Astrocyte (in vitro differentiated cells and primary cell): ENCODE measurements at regions not wholly inside any gene's neighbourhood (a gene's known extent, or its start where the extent isn't known, plus 50 kb on each side); places are given as distances from the start of the nearest gene placed in this dataset.

Experiments
- DNase-seq: peaks from one replicate; pipeline ENCODE4 v3.0.0-alpha.2; 2010; ENCODE audit warnings: low read depth
- FAIRE-seq: peaks from 2 replicates; lab custom pipeline; 2011; peaks lifted over from hg19 to GRCh38; lab: Jason Lieb, UNC
- H2AFZ ChIP-seq: 2 replicates; pipeline ENCODE4 v1.6.0; 2012; ENCODE audit warnings: low read depth, low read length, inconsistent platforms
- H3K27ac ChIP-seq: 2 replicates; pipeline ENCODE4 v1.5.1; 2011; ENCODE audit warnings: low read depth, low read length, inconsistent platforms
- H3K27me3 ChIP-seq: 2 replicates; pipeline ENCODE4 v1.6.0; 2011; ENCODE audit warnings: low read length, inconsistent platforms; ENCODE audit not compliant: insufficient read depth
- H3K36me3 ChIP-seq: 2 replicates; pipeline ENCODE4 v1.5.1; 2011; ENCODE audit warnings: low read length, inconsistent platforms; ENCODE audit not compliant: insufficient read depth
- H3K4me1 ChIP-seq: 2 replicates; pipeline ENCODE4 v1.5.1; 2011; ENCODE audit warnings: low read length, inconsistent platforms; ENCODE audit not compliant: insufficient read depth
- H3K4me2 ChIP-seq: 2 replicates; pipeline ENCODE4 v1.6.0; 2012; ENCODE audit warnings: low read length, inconsistent platforms
- H3K4me3 ChIP-seq: 2 replicates; pipeline ENCODE4 v1.5.1; 2011; ENCODE audit warnings: low read depth, mild to moderate bottlenecking, low read length, inconsistent platforms; ENCODE audit not compliant: insufficient read depth
- H3K79me2 ChIP-seq: 2 replicates; pipeline ENCODE4 v1.6.0; 2012; ENCODE audit warnings: mild to moderate bottlenecking, low read length, inconsistent platforms; ENCODE audit not compliant: insufficient read depth
- H3K9ac ChIP-seq: 2 replicates; pipeline ENCODE4 v1.6.0; 2012; ENCODE audit warnings: mild to moderate bottlenecking, low read length, inconsistent platforms
- H3K9me3 ChIP-seq: 2 replicates; pipeline ENCODE4 v1.5.1; 2012; ENCODE audit warnings: low read depth, mild to moderate bottlenecking, low read length, inconsistent platforms; ENCODE audit not compliant: insufficient read depth
- H4K20me1 ChIP-seq: 2 replicates; pipeline ENCODE4 v1.6.0; 2012; ENCODE audit warnings: low read length, inconsistent platforms; ENCODE audit not compliant: insufficient read depth
- H3K27ac Mint-ChIP-seq: one replicate; pipeline ENCODE4 v1.8.0; 2021; ENCODE audit warnings: mild to moderate bottlenecking, mixed read lengths; ENCODE audit not compliant: unreplicated experiment
- H3K27me3 Mint-ChIP-seq: one replicate; pipeline ENCODE4 v1.8.0; 2021; ENCODE audit warnings: low read depth, mixed read lengths; ENCODE audit not compliant: unreplicated experiment
- H3K36me3 Mint-ChIP-seq: one replicate; pipeline ENCODE4 v1.8.0; 2021; ENCODE audit warnings: low read depth, mixed read lengths; ENCODE audit not compliant: unreplicated experiment
- H3K4me1 Mint-ChIP-seq: one replicate; pipeline ENCODE4 v1.8.0; 2021; ENCODE audit warnings: low read depth, mixed read lengths; ENCODE audit not compliant: unreplicated experiment
- H3K4me3 Mint-ChIP-seq: one replicate; pipeline ENCODE4 v1.8.0; 2021; ENCODE audit warnings: mild to moderate bottlenecking, moderate library complexity, mixed read lengths; ENCODE audit not compliant: unreplicated experiment
- H3K9me3 Mint-ChIP-seq: one replicate; pipeline ENCODE4 v1.8.0; 2021; ENCODE audit warnings: mild to moderate bottlenecking, mixed read lengths; ENCODE audit not compliant: unreplicated experiment
- EZH2 ChIP-seq: IDR thresholded peaks from 2 replicates; pipeline ENCODE4 v1.6.1; 2012; ENCODE audit warnings: mild to moderate bottlenecking, low read length, inconsistent platforms; ENCODE audit not compliant: insufficient read depth
- TF ChIP-seq, protein P1 (sequence below): IDR thresholded peaks from 2 replicates; pipeline ENCODE4 v1.5.1; 2011; ENCODE audit warnings: low read depth, mild to moderate bottlenecking, inconsistent platforms, low read length, moderate library complexity; ENCODE audit not compliant: insufficient read depth

DNA sequence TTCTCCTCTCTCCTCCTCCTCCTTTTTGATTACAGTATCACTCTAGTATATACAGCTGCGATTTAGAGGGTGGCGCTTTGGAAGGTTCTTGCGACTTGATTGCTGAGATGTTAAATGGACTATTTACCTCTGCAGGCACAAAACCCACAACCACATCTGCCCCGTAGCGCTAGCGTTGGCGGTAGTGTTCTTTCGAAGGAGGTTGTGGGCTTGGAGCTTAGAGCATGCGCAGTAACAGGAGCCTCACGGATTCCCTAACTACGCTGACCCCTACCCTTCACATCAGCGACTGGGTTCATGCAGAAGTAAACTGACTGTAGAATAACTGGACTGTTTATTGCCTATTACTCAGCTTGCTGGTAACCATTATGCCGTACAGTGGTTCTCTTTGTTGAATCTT, 58.0 kb downstream of the CGGBP1 start:
- DNase-seq (no peak), FAIRE-seq (no peak)
- H3K27ac ChIP-seq: no peak overlapping the region
- no peaks in the 10 kb centered on the region for H4K20me1 ChIP-seq
- H3K27me3 ChIP-seq: no peaks in the 10 kb centered on the region
- peaks cover 5% of the 10 kb centered on the region for H3K4me1 ChIP-seq
- Mint-ChIP-seq H3K27ac (no peak overlapping the region), H3K4me3 (peak overlapping the region; percentile 46), H3K4me1 (no peaks in the 10 kb centered on the region), H3K9me3 (no peaks in the 10 kb centered on the region), H3K27me3 (no peaks in the 10 kb centered on the region), H3K36me3 (no peaks in the 10 kb centered on the region)
- H3K9ac ChIP-seq: no peak overlapping the region
- peak overlapping the region; percentile 62 for H3K4me2 ChIP-seq
- no peaks in the 10 kb centered on the region for H3K36me3 ChIP-seq
- H3K9me3 ChIP-seq: no peaks in the 10 kb centered on the region
- peak overlapping the region; percentile 6 for H3K4me3 ChIP-seq
- TF ChIP-seq EZH2: no peak
- TF ChIP-seq, protein P1, sequence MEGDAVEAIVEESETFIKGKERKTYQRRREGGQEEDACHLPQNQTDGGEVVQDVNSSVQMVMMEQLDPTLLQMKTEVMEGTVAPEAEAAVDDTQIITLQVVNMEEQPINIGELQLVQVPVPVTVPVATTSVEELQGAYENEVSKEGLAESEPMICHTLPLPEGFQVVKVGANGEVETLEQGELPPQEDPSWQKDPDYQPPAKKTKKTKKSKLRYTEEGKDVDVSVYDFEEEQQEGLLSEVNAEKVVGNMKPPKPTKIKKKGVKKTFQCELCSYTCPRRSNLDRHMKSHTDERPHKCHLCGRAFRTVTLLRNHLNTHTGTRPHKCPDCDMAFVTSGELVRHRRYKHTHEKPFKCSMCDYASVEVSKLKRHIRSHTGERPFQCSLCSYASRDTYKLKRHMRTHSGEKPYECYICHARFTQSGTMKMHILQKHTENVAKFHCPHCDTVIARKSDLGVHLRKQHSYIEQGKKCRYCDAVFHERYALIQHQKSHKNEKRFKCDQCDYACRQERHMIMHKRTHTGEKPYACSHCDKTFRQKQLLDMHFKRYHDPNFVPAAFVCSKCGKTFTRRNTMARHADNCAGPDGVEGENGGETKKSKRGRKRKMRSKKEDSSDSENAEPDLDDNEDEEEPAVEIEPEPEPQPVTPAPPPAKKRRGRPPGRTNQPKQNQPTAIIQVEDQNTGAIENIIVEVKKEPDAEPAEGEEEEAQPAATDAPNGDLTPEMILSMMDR: no peak
- peak overlapping the region; percentile 20 for H2AFZ ChIP-seq
- no peaks in the 10 kb centered on the region for H3K79me2 ChIP-seq

DNA sequence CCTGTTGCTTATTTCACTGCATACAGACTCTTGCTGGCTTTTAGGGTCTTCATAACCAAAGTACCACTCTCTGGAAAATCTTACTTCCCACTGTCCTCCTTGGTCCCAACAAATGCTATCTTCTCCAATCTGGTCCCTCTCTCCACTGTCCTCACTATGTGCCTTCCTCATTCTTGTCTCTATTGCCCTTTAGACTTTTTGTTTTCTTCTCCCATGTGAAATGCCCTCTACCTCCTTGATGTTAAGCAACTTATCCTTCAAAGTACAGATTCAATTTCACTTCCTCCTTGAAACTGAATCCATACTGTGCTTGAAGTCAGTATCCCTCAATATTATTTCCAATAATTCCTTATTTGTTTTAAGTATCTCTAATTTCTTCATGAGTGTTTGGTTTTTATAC, 60.8 kb downstream of the CGGBP1 start:
- Histone ChIP-seq H3K9me3 (no peaks in the 10 kb centered on the region), H3K4me2 (no peak overlapping the region), H4K20me1 (no peaks in the 10 kb centered on the region), H3K79me2 (no peaks in the 10 kb centered on the region), H2AFZ (no peak overlapping the region), H3K27me3 (no peaks in the 10 kb centered on the region), H3K4me1 (peaks cover 5% of the 10 kb centered on the region), H3K27ac (no peak overlapping the region), H3K9ac (no peak overlapping the region), H3K4me3 (no peak overlapping the region), H3K36me3 (no peaks in the 10 kb centered on the region)
- no peak for TF ChIP-seq EZH2
- TF ChIP-seq, protein P1: no peak
- Mint-ChIP-seq H3K4me1 (no peaks in the 10 kb centered on the region), H3K36me3 (no peaks in the 10 kb centered on the region), H3K27ac (no peak overlapping the region), H3K9me3 (no peaks in the 10 kb centered on the region), H3K4me3 (no peak overlapping the region), H3K27me3 (no peaks in the 10 kb centered on the region)
- no peak for DNase-seq
- no peak for FAIRE-seq

DNA sequence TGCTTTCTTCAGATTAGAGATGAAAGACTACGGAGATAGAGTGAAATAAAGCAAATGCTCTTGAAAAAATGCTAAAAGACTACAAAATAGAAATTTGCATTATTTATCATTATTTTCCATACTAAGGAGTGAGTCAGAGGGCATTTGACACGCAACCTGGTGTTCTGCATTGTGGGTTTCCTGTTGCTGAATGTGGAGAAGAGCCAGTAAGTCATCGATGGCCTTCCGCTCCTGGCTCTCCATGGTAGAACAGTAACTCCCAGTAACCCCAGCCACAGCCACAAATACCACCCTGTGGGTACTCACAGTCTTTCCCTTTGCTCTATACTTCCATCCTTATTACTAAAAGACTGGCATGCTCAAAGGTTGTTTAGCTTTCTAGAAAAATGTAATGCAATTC, 61.5 kb downstream of the CGGBP1 start:
- H3K4me2 ChIP-seq: peak overlapping the region; percentile 40
- no peaks in the 10 kb centered on the region for H3K79me2 ChIP-seq
- no peaks in the 10 kb centered on the region for H3K4me1 Mint-ChIP-seq
- H2AFZ ChIP-seq: no peak overlapping the region
- DNase-seq (no peak), FAIRE-seq (no peak)
- H3K9me3 Mint-ChIP-seq: no peaks in the 10 kb centered on the region
- no peaks in the 10 kb centered on the region for H3K36me3 ChIP-seq
- H3K9me3 ChIP-seq: no peaks in the 10 kb centered on the region
- no peaks in the 10 kb centered on the region for H4K20me1 ChIP-seq
- TF ChIP-seq EZH2: no peak
- TF ChIP-seq, protein P1: no peak
- H3K4me1 ChIP-seq: peaks cover 5% of the 10 kb centered on the region
- H3K27ac Mint-ChIP-seq: no peak overlapping the region
- no peak overlapping the region for H3K4me3 Mint-ChIP-seq
- peak overlapping the region; percentile 26 for H3K27ac ChIP-seq
- no peaks in the 10 kb centered on the region for H3K27me3 Mint-ChIP-seq
- no peak overlapping the region for H3K9ac ChIP-seq
- H3K27me3 ChIP-seq: no peaks in the 10 kb centered on the region
- no peaks in the 10 kb centered on the region for H3K36me3 Mint-ChIP-seq
- no peak overlapping the region for H3K4me3 ChIP-seq
